B cell (primary cell): ENCODE measurements at regions not wholly inside any gene's neighbourhood (a gene's known extent, or its start where the extent isn't known, plus 50 kb on each side); places are given as distances from the start of the nearest gene placed in this dataset.

Source experiments
- ATAC-seq: fragments of 200-7000 bp; cut with Tn5 transposase; one replicate; pipeline ENCODE4 v1.10.0; 2021; ENCODE audit warnings: low read depth, mild to moderate bottlenecking, moderate number of reproducible peaks, moderate library complexity
- CTCF ChIA-PET: fragments of 350-600 bp; sonication (Branson Sonifier 250); formaldehyde crosslinking; loops from one replicate; lab custom pipeline; 2021; ENCODE audit warnings: antibody characterized with exemption, inconsistent platforms; lab: Charles Lee
- POLR2A ChIA-PET: fragments of 350-600 bp; sonication (Branson Sonifier 250); formaldehyde crosslinking; loops from one replicate; lab custom pipeline; 2021; ENCODE audit warnings: antibody characterized with exemption; lab: Charles Lee
- DNase-seq: peaks from one replicate; pipeline ENCODE4 v3.0.0; 2013
- H2AFZ ChIP-seq: 2 replicates; pipeline ENCODE4 v1.6.1; 2012; ENCODE audit warnings: mild to moderate bottlenecking, low read depth, low read length; ENCODE audit not compliant: insufficient read depth, poor library complexity, severe bottlenecking
- H3K27ac ChIP-seq, 2 donors: 1 replicate in 1 of 2; 2 replicates in 1 of 2; pipeline ENCODE4 v1.5.1; 2012 to 2013; ENCODE audit warnings: low read length in 2 of 2, mild to moderate bottlenecking in 2 of 2, moderate library complexity in 1 of 2
- H3K27me3 ChIP-seq, 4 experiments: fragments of 200-600 bp in 1 of 4; sonication (generic) in 1 of 4; replicated peaks in 1 of 4; 1 replicate in 2 of 4; 2 replicates in 2 of 4; pipeline versions ENCODE4 v1.6.1 to v1.7.0; 2013 to 2016; ENCODE audit warnings: low read length in 3 of 4, mild to moderate bottlenecking in 2 of 4, mixed read lengths in 1 of 4, moderate library complexity in 1 of 4; ENCODE audit not compliant: insufficient read depth in 4 of 4, control insufficient read depth in 3 of 4; ENCODE audit errors: control extremely low read depth in 1 of 4
- H3K36me3 ChIP-seq, 2 experiments: replicated peaks in 1 of 2; 1 replicate in 1 of 2; 2 replicates in 1 of 2; pipeline versions ENCODE4 v1.6.1 to v1.7.1; 2013; ENCODE audit warnings: low read length in 1 of 2; ENCODE audit not compliant: insufficient read depth in 2 of 2, control insufficient read depth in 1 of 2; ENCODE audit errors: control extremely low read depth in 1 of 2, extremely low read depth in 1 of 2
- H3K4me1 ChIP-seq, 2 donors: fragments of 200-600 bp in 1 of 2; sonication (generic) in 1 of 2; 1 replicate in 1 of 2; 2 replicates in 1 of 2; pipeline versions ENCODE4 v1.5.1 to v1.6.1; 2013 to 2017; ENCODE audit warnings: low read length in 2 of 2; ENCODE audit not compliant: control insufficient read depth in 2 of 2, insufficient read depth in 2 of 2
- H3K4me2 ChIP-seq: replicated peaks from 2 replicates; pipeline ENCODE3; 2012; ENCODE audit warnings: mild to moderate bottlenecking, low read depth, low read length; ENCODE audit not compliant: poor library complexity, severe bottlenecking
- H3K4me3 ChIP-seq, 5 experiments: fragments of 200-600 bp in 1 of 5; sonication (generic) in 1 of 5; 1 replicate in 3 of 5; 2 replicates in 2 of 5; pipeline versions ENCODE4 v1.5.1 to v1.7.0; 2011 to 2016; ENCODE audit warnings: low read length in 4 of 5, mild to moderate bottlenecking in 4 of 5, low read depth in 2 of 5, control low read depth in 1 of 5, moderate library complexity in 1 of 5; ENCODE audit not compliant: insufficient read depth in 1 of 5; ENCODE audit errors: control extremely low read depth in 1 of 5, extremely low read depth in 1 of 5
- H3K79me2 ChIP-seq: fragments of 200-600 bp; sonication (generic); one replicate; pipeline ENCODE4 v1.6.0; 2016; ENCODE audit warnings: low read length; ENCODE audit not compliant: control insufficient read depth, insufficient read depth
- H3K9ac ChIP-seq: fragments of 200-600 bp; sonication (generic); 2 replicates; pipeline ENCODE4 v1.6.1; 2017; ENCODE audit warnings: mild to moderate bottlenecking, low read length, moderate library complexity
- H3K9me3 ChIP-seq, 3 donors: one replicate each; pipeline versions ENCODE4 v1.6.1 to v1.7.1; 2013; ENCODE audit warnings: low read length in 2 of 3; ENCODE audit not compliant: control insufficient read depth in 2 of 3, insufficient read depth in 1 of 3; ENCODE audit errors: control extremely low read depth in 1 of 3
- H4K20me1 ChIP-seq: 2 replicates; pipeline ENCODE4 v1.6.0; 2012; ENCODE audit warnings: mild to moderate bottlenecking, low read length; ENCODE audit not compliant: insufficient read depth, control insufficient read depth, poor library complexity, severe bottlenecking
- H3K27ac Mint-ChIP-seq: one replicate; pipeline ENCODE4 v1.8.0; 2021; ENCODE audit warnings: mixed read lengths
- H3K27me3 Mint-ChIP-seq: one replicate; pipeline ENCODE4 v1.8.0; 2021; ENCODE audit warnings: mixed read lengths
- H3K4me1 Mint-ChIP-seq: one replicate; pipeline ENCODE4 v1.8.0; 2021; ENCODE audit warnings: mixed read lengths
- H3K4me3 Mint-ChIP-seq: one replicate; pipeline ENCODE4 v1.8.0; 2021; ENCODE audit warnings: mixed read lengths
- H3K9me3 Mint-ChIP-seq: one replicate; pipeline ENCODE4 v1.8.0; 2022; ENCODE audit warnings: mixed read lengths; ENCODE audit not compliant: insufficient read depth
- EZH2 ChIP-seq: IDR thresholded peaks from 2 replicates; pipeline ENCODE4 v1.6.1; 2012; ENCODE audit warnings: borderline replicate concordance, low read depth, mild to moderate bottlenecking, moderate library complexity, low read length; ENCODE audit not compliant: insufficient read depth, poor library complexity, severe bottlenecking
- WGBS: methylation state at CpG from one replicate; pipeline ENCODE4 v1.1.5; 2013; ENCODE audit warnings: missing lambda C conversion rate; ENCODE audit not compliant: insufficient coverage; 5-methylcytosine and 5-hydroxymethylcytosine counted together
- intact Hi-C: fragments of 100-400 bp; cut with micrococcal nuclease; formaldehyde crosslinking; loops from one replicate; pipeline ENCODE4 v1.10.0; 2022
- TF ChIP-seq, protein P1 (sequence below): fragments of 200-600 bp; IDR thresholded peaks from one replicate; pipeline ENCODE4 v1.8.0; 2022; ENCODE audit warnings: antibody characterized with exemption, mild to moderate bottlenecking

DNA sequence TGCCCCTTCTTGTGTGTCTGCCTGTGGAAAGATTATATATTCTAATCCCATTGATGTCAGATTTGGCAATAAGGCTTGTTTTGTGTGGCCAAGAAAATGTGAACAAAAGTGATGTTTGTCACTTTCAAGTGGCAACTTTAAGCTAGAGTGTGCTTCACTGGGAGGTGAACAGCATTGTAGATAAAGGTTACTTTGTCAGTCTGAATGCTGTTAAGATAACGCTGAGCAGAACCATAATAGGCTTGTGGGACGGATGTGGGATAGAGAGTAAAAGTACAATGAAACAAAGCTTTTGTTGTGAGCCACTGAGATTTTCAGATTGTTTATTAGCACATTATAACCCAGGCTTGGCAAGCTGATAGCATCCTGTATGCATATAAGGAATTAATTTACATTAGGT lies 303.8 kb upstream of the MAN1A1 start:
- Histone ChIP-seq H3K79me2 (no peaks in the 10 kb centered on the region), H3K36me3 (no peaks in the 10 kb centered on the region), H4K20me1 (no peaks in the 10 kb centered on the region), H3K9ac (no peak overlapping the region), H2AFZ (no peak overlapping the region), H3K9me3 (no peaks in the 10 kb centered on the region), H3K4me3 (no peak overlapping the region), H3K4me1 (no peaks in the 10 kb centered on the region), H3K27me3 (no peaks in the 10 kb centered on the region), H3K27ac (no peak overlapping the region), H3K4me2 (no peak overlapping the region)
- Mint-ChIP-seq H3K4me1 (no peaks in the 10 kb centered on the region), H3K27ac (no peak overlapping the region), H3K9me3 (no peaks in the 10 kb centered on the region), H3K4me3 (no peak overlapping the region), H3K27me3 (no peaks in the 10 kb centered on the region)
- TF ChIP-seq EZH2: no peak
- TF ChIP-seq, protein P1, sequence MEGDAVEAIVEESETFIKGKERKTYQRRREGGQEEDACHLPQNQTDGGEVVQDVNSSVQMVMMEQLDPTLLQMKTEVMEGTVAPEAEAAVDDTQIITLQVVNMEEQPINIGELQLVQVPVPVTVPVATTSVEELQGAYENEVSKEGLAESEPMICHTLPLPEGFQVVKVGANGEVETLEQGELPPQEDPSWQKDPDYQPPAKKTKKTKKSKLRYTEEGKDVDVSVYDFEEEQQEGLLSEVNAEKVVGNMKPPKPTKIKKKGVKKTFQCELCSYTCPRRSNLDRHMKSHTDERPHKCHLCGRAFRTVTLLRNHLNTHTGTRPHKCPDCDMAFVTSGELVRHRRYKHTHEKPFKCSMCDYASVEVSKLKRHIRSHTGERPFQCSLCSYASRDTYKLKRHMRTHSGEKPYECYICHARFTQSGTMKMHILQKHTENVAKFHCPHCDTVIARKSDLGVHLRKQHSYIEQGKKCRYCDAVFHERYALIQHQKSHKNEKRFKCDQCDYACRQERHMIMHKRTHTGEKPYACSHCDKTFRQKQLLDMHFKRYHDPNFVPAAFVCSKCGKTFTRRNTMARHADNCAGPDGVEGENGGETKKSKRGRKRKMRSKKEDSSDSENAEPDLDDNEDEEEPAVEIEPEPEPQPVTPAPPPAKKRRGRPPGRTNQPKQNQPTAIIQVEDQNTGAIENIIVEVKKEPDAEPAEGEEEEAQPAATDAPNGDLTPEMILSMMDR: no peak
- CTCF ChIA-PET: no interaction called here
- WGBS: no CpG with 5 or more reads among the region's 2 CpGs
- DNase-seq (no peak), ATAC-seq (no peak)
- POLR2A ChIA-PET: no interaction called here
- intact Hi-C loops: no loop called here

DNA sequence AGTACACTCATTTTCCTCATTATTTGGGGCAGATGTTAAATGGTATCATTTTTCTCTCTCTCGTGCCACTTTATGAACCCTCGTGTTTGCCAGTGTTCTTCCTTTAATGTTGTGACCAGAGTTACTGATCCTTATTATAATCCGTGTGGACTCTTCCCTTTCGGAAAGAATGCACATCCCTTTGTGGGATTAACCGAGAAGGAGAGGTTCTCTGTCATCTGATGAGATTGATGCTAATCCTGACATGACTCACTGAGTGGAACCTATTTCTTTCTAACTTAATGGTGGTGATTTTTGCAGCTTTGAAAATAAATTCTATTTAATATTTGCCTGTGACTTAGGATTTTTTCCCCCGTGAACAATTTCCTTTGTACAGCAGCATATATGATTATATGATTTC lies 300.0 kb upstream of the MAN1A1 start:
- no peaks in the 10 kb centered on the region for H3K4me1 Mint-ChIP-seq
- whole genome bisulfite sequencing: 100% methylated on average over 2 of the region's 6 CpGs
- H3K4me1 ChIP-seq: no peaks in the 10 kb centered on the region
- H3K4me3 Mint-ChIP-seq: no peak overlapping the region
- TF ChIP-seq, protein P1: no peak
- no peak for TF ChIP-seq EZH2
- H3K27me3 Mint-ChIP-seq: no peaks in the 10 kb centered on the region
- ChIA-PET CTCF (no interaction called here), POLR2A (no interaction called here)
- ATAC-seq (no peak), DNase-seq (no peak)
- H3K9ac ChIP-seq: no peak overlapping the region
- no peak overlapping the region for H3K27ac ChIP-seq
- no peak overlapping the region for H3K4me2 ChIP-seq
- no peaks in the 10 kb centered on the region for H3K9me3 ChIP-seq
- no peaks in the 10 kb centered on the region for H3K79me2 ChIP-seq
- no peak overlapping the region for H2AFZ ChIP-seq
- no peaks in the 10 kb centered on the region for H3K36me3 ChIP-seq
- no peaks in the 10 kb centered on the region for H4K20me1 ChIP-seq
- no peak overlapping the region for H3K27ac Mint-ChIP-seq
- intact Hi-C loops: no loop called here
- no peaks in the 10 kb centered on the region for H3K27me3 ChIP-seq
- H3K4me3 ChIP-seq: no peak overlapping the region
- no peaks in the 10 kb centered on the region for H3K9me3 Mint-ChIP-seq
